ENCODE measurements at regions not wholly inside any gene's neighbourhood (a gene's known extent, or its start where the extent isn't known, plus 50 kb on each side); places are given as distances from the start of the nearest gene placed in this dataset.

- ChIA-PET CTCF (no interaction called here), POLR2A (no interaction called here)
- Histone ChIP-seq H3K9me3 (no peaks in the 10 kb centered on the region), H3K27ac (no peak overlapping the region), H3K4me1 (no peaks in the 10 kb centered on the region), H3K4me3 (no peak overlapping the region), H3K4me2 (no peak overlapping the region)
- WGBS (ENCODE audit: missing lambda C conversion rate) = 74% methylated on average over 5 of the region's 5 CpGs
- ATAC-seq (no peak), FAIRE-seq (no peak), DNase-seq (ENCODE audit: low read depth in 1 of 2, low spot score in 1 of 2) (no peak)
- TF ChIP-seq CHD2 (IDR thresholded peaks at IDR 0.05; ENCODE audit: low read length, partially characterized antibody) (no peak), CTCF (IDR thresholded peaks at IDR 0.05) (no peak), E2F6 (IDR thresholded peaks at IDR 0.05; ENCODE audit: borderline replicate concordance, low read depth) (no peak), POLR2AphosphoS2 (conservative IDR thresholded peaks at IDR 0.05; ENCODE audit: low read length) (no peak), MAFK (IDR thresholded peaks at IDR 0.05; ENCODE audit: partially characterized antibody) (no peak), ATOH8 (CRISPR knock-in tag; IDR thresholded peaks at IDR 0.05; ENCODE audit: low read depth) (no peak), RARB (CRISPR knock-in tag; IDR thresholded peaks at IDR 0.05) (no peak), EHMT2 (IDR thresholded peaks at IDR 0.05; ENCODE audit: low read depth) (no peak), RNF2 (IDR thresholded peaks at IDR 0.05; ENCODE audit: borderline replicate concordance, low read depth) (no peak), JUN (IDR thresholded peaks at IDR 0.05) (no peak), TP53 (CRISPR knock-in tag; IDR thresholded peaks at IDR 0.05) (no peak), HMGXB4 (CRISPR knock-in tag; IDR thresholded peaks at IDR 0.05; ENCODE audit: borderline replicate concordance) (no peak)
Measured at GRCh38 chr6:105985098-105985815, 100.9 kb upstream of the PRDM1 start.

- Histone ChIP-seq H3K27ac (no peak overlapping the region), H3K4me2 (no peak overlapping the region), H3K9me3 (no peaks in the 10 kb centered on the region), H3K4me3 (no peak overlapping the region), H3K4me1 (no peaks in the 10 kb centered on the region)
- FAIRE-seq (no peak), ATAC-seq (no peak), DNase-seq (ENCODE audit: low read depth in 1 of 2, low spot score in 1 of 2) (no peak)
- ChIA-PET POLR2A (no interaction called here), CTCF (no interaction called here)
- no peak for TF ChIP-seq PBX3 (IDR thresholded peaks at IDR 0.05)
- no peak for TF ChIP-seq HMGXB4 (CRISPR knock-in tag; IDR thresholded peaks at IDR 0.05; ENCODE audit: borderline replicate concordance)
- TF ChIP-seq CEBPB (IDR thresholded peaks at IDR 0.05) = no peak
- TF ChIP-seq HOXA7 (CRISPR knock-in tag; IDR thresholded peaks at IDR 0.05) = no peak
- TF ChIP-seq CTCF (IDR thresholded peaks at IDR 0.05) = no peak
- TF ChIP-seq JUN (IDR thresholded peaks at IDR 0.05) = no peak
- no peak for TF ChIP-seq HEYL (CRISPR knock-in tag; IDR thresholded peaks at IDR 0.05)
- no peak for TF ChIP-seq HDAC2 (IDR thresholded peaks at IDR 0.05)
Measured at GRCh38 chr6:105983763-105984162, 102.4 kb upstream of the PRDM1 start.
